ENCODE measurements at regions not wholly inside any gene's neighbourhood (a gene's known extent, or its start where the extent isn't known, plus 50 kb on each side); places are given as distances from the start of the nearest gene placed in this dataset.

- TF ChIP-seq CTCF (conservative IDR thresholded peaks at IDR 0.05), result no peak
- TF ChIP-seq EZH2 (IDR thresholded peaks at IDR 0.05; ENCODE audit: low read depth), result no peak
Measured at GRCh38 chr5:86170194-86170593, 447.5 kb upstream of the COX7C start.
